ENCODE measurements at regions not wholly inside any gene's neighbourhood (a gene's known extent, or its start where the extent isn't known, plus 50 kb on each side); places are given as distances from the start of the nearest gene placed in this dataset.

DNA sequence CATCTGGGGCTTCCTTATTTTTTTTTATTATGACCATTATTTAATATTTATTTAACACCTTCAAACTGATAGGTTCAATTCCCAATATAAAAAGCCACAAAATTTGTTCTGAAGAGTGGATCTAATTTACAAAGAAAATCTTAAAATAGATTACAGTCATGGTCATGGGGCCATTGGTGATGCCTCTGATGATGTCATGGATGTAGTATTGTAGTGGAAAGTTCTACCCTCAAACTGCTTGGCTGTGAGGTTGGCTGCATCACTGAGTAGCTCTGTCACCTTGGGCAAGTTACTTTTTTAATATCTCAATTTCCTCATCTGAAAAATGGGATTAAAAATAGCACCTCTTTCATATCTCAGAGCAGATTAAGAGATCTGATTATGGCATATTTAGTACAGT lies 128.5 kb downstream of the DKK1 start:
- no peaks in the 10 kb centered on the region for H3K9me3 ChIP-seq (ENCODE audit: control insufficient read depth in 2 of 3, insufficient read depth in 1 of 3, low read length in 3 of 3)
- DNase-seq (no peak), FAIRE-seq (no peak)
- no peak overlapping the region for H3K27ac ChIP-seq (ENCODE audit: low read depth in 2 of 2, low read length in 2 of 2)
- no peaks in the 10 kb centered on the region for H3K27me3 ChIP-seq (ENCODE audit: control insufficient read depth, insufficient read depth, low read length)
- no peaks in the 10 kb centered on the region for H3K36me3 ChIP-seq (ENCODE audit: control insufficient read depth in 2 of 3, insufficient read depth in 3 of 3, low read length in 3 of 3)
- TF ChIP-seq, protein P1, sequence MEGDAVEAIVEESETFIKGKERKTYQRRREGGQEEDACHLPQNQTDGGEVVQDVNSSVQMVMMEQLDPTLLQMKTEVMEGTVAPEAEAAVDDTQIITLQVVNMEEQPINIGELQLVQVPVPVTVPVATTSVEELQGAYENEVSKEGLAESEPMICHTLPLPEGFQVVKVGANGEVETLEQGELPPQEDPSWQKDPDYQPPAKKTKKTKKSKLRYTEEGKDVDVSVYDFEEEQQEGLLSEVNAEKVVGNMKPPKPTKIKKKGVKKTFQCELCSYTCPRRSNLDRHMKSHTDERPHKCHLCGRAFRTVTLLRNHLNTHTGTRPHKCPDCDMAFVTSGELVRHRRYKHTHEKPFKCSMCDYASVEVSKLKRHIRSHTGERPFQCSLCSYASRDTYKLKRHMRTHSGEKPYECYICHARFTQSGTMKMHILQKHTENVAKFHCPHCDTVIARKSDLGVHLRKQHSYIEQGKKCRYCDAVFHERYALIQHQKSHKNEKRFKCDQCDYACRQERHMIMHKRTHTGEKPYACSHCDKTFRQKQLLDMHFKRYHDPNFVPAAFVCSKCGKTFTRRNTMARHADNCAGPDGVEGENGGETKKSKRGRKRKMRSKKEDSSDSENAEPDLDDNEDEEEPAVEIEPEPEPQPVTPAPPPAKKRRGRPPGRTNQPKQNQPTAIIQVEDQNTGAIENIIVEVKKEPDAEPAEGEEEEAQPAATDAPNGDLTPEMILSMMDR (IDR thresholded peaks at IDR 0.05; ENCODE audit: borderline replicate concordance, extremely low read depth, insufficient read depth): no peak
- H3K4me1 ChIP-seq (ENCODE audit: control insufficient read depth in 2 of 3, insufficient read depth in 2 of 3, low read depth in 1 of 3, low read length in 3 of 3): no peaks in the 10 kb centered on the region
- intact Hi-C loops (cut with DNase I): no loop called here
- no peak overlapping the region for H3K9ac ChIP-seq (ENCODE audit: low read length in 3 of 3)
- H3K4me3 ChIP-seq (ENCODE audit: low read length in 3 of 3): no peak overlapping the region

GRCh38 chr10:52443419-52444388 lies 129.6 kb downstream of the DKK1 start:
- Histone ChIP-seq H3K9me3 (ENCODE audit: control insufficient read depth in 2 of 3, insufficient read depth in 1 of 3, low read length in 3 of 3) (no peaks in the 10 kb centered on the region), H3K4me3 (ENCODE audit: low read length in 3 of 3) (no peak overlapping the region), H3K36me3 (ENCODE audit: control insufficient read depth in 2 of 3, insufficient read depth in 3 of 3, low read length in 3 of 3) (no peaks in the 10 kb centered on the region), H3K27me3 (ENCODE audit: control insufficient read depth, insufficient read depth, low read length) (no peaks in the 10 kb centered on the region), H3K9ac (ENCODE audit: low read length in 3 of 3) (no peak overlapping the region), H3K4me1 (ENCODE audit: control insufficient read depth in 2 of 3, insufficient read depth in 2 of 3, low read depth in 1 of 3, low read length in 3 of 3) (no peaks in the 10 kb centered on the region), H3K27ac (ENCODE audit: low read depth in 2 of 2, low read length in 2 of 2) (no peak overlapping the region)
- DNase-seq: no peak
- no peak for FAIRE-seq
- TF ChIP-seq, protein P1 (IDR thresholded peaks at IDR 0.05; ENCODE audit: borderline replicate concordance, extremely low read depth, insufficient read depth): no peak
- intact Hi-C loops (cut with DNase I): no loop called here

DNA sequence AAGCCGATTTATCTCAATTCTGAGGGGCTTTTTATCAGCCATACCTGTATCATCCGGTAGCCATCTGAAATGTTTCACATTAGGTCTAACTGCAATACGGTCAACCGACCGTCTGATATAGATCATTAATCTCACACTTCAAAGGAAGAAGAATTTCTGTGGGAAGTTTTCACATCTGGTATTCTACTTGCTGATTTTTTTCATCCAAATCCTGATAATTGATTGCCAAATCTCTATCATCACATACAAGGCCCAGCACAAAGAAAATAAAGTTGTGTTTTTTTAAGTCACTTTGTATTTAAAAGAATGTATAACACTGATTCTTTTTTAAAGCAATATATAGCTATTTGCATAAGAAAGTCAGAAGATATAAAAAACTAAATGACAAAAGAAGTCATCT lies 132.3 kb downstream of the DKK1 start:
- Histone ChIP-seq H3K27me3 (ENCODE audit: control insufficient read depth, insufficient read depth, low read length) (no peaks in the 10 kb centered on the region), H3K4me3 (ENCODE audit: low read length in 3 of 3) (no peak overlapping the region), H3K9me3 (ENCODE audit: control insufficient read depth in 2 of 3, insufficient read depth in 1 of 3, low read length in 3 of 3) (no peaks in the 10 kb centered on the region), H3K36me3 (ENCODE audit: control insufficient read depth in 2 of 3, insufficient read depth in 3 of 3, low read length in 3 of 3) (no peaks in the 10 kb centered on the region), H3K9ac (ENCODE audit: low read length in 3 of 3) (no peak overlapping the region), H3K27ac (ENCODE audit: low read depth in 2 of 2, low read length in 2 of 2) (no peak overlapping the region), H3K4me1 (ENCODE audit: control insufficient read depth in 2 of 3, insufficient read depth in 2 of 3, low read depth in 1 of 3, low read length in 3 of 3) (no peaks in the 10 kb centered on the region)
- intact Hi-C loops (cut with DNase I): no loop called here
- no peak for DNase-seq
- TF ChIP-seq, protein P1 (IDR thresholded peaks at IDR 0.05; ENCODE audit: borderline replicate concordance, extremely low read depth, insufficient read depth): no peak
- peak; percentile 30 for FAIRE-seq
